ENCODE measurements at regions not wholly inside any gene's neighbourhood (a gene's known extent, or its start where the extent isn't known, plus 50 kb on each side); places are given as distances from the start of the nearest gene placed in this dataset.

DNA sequence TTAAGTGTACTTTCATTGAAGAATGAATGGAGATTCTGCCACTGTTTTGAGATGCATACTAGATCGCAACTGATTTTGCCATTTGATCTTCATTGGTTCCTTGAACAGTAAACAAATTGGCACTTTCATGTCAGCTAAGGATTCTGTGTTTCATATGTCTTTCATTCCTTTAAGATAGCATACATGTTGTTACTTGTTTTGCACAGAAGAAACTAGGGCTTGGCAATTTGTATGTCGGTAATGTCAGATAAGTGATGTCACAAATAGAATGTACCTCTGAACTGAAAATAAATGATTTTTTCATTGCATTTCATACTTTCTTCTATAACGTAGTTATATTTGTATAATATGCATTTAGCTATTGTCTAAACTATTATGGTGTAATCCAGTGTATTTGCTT, 73.2 kb upstream of the TENM3 start:
- no peaks in the 10 kb centered on the region for H3K36me3 ChIP-seq
- no peak overlapping the region for H3K27ac ChIP-seq
- H3K4me1 ChIP-seq, result no peaks in the 10 kb centered on the region
- ATAC-seq (no peak), DNase-seq (no peak)
- H3K9me3 ChIP-seq, result no peaks in the 10 kb centered on the region
- H3K27me3 ChIP-seq, result peaks cover 0 to 3% (median 0%) of the 10 kb centered on the region in 9 donors
- intact Hi-C loops (cut with DNase I), result no loop called here
- no peak for TF ChIP-seq POLR2A (IDR thresholded peaks at IDR 0.05)
- TF ChIP-seq, protein P1, sequence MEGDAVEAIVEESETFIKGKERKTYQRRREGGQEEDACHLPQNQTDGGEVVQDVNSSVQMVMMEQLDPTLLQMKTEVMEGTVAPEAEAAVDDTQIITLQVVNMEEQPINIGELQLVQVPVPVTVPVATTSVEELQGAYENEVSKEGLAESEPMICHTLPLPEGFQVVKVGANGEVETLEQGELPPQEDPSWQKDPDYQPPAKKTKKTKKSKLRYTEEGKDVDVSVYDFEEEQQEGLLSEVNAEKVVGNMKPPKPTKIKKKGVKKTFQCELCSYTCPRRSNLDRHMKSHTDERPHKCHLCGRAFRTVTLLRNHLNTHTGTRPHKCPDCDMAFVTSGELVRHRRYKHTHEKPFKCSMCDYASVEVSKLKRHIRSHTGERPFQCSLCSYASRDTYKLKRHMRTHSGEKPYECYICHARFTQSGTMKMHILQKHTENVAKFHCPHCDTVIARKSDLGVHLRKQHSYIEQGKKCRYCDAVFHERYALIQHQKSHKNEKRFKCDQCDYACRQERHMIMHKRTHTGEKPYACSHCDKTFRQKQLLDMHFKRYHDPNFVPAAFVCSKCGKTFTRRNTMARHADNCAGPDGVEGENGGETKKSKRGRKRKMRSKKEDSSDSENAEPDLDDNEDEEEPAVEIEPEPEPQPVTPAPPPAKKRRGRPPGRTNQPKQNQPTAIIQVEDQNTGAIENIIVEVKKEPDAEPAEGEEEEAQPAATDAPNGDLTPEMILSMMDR (IDR thresholded peaks at IDR 0.05), result no peak
- H3K4me3 ChIP-seq, result no peak overlapping the region
- WGBS, 4 donors, result 86 to 88% (median 87%) methylated on average over 3 of the region's 3 CpGs

GRCh38 chr4:182170417-182170935, 72.7 kb upstream of the TENM3 start:
- Histone ChIP-seq H3K36me3 (no peaks in the 10 kb centered on the region), H3K4me1 (no peaks in the 10 kb centered on the region), H3K27ac (no peak overlapping the region), H3K4me3 (no peak overlapping the region), H3K9me3 (no peaks in the 10 kb centered on the region), H3K27me3 (peaks cover 0 to 3% (median 0%) of the 10 kb centered on the region in 9 donors)
- DNase-seq (no peak), ATAC-seq (no peak)
- 86 to 94% (median 91%) methylated on average over 3 of the region's 3 CpGs for WGBS, 4 donors
- TF ChIP-seq POLR2A (IDR thresholded peaks at IDR 0.05), result no peak
- TF ChIP-seq, protein P1 (IDR thresholded peaks at IDR 0.05), result no peak
- intact Hi-C loops (cut with DNase I), result no loop called here

DNA sequence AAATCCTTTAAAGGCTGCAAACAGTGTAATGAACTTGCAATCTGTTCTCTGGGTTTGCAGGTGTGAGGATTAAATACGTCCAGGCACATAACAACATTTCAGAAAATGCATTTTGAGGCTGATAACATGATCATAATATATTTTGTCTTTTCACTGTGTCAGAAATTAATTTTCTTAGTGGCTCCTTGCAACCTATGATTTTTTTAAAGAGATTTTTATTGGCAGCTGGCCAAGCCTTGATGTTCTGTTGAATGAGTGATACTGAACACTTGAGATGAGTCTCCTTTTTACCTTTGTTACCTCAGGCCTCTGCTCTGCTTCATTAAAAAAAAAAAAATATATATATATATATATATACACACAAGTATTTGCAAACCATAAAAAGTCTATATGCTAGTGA, 68.2 kb upstream of the TENM3 start:
- TF ChIP-seq, protein P1 (IDR thresholded peaks at IDR 0.05), result no peak
- TF ChIP-seq POLR2A (IDR thresholded peaks at IDR 0.05), result no peak
- ATAC-seq (no peak), DNase-seq (no peak)
- no peak overlapping the region for H3K4me3 ChIP-seq
- no peaks in the 10 kb centered on the region for H3K9me3 ChIP-seq
- no peaks in the 10 kb centered on the region for H3K4me1 ChIP-seq
- H3K27me3 ChIP-seq, result peaks cover 0 to 3% (median 0%) of the 10 kb centered on the region in 9 donors
- H3K27ac ChIP-seq, result no peak overlapping the region
- 73 to 89% (median 84%) methylated on average over 1 of the region's 1 CpG for WGBS, 4 donors
- no peaks in the 10 kb centered on the region for H3K36me3 ChIP-seq
- intact Hi-C loops (cut with DNase I), result no loop called here

- peaks cover 0 to 3% (median 0%) of the 10 kb centered on the region in 9 donors for H3K27me3 ChIP-seq
- 84 to 92% (median 85%) methylated on average over 19 of the region's 19 CpGs for WGBS, 4 donors
- H3K36me3 ChIP-seq, result no peaks in the 10 kb centered on the region
- ATAC-seq (no peak), DNase-seq (no peak)
- H3K4me3 ChIP-seq, result no peak overlapping the region
- no peaks in the 10 kb centered on the region for H3K4me1 ChIP-seq
- no peaks in the 10 kb centered on the region for H3K9me3 ChIP-seq
- intact Hi-C loops (cut with DNase I), result no loop called here
- no peak for TF ChIP-seq POLR2A (IDR thresholded peaks at IDR 0.05)
- TF ChIP-seq, protein P1 (IDR thresholded peaks at IDR 0.05), result no peak
- no peak overlapping the region for H3K27ac ChIP-seq
These were observed 67.2 kb upstream of the TENM3 start for GRCh38 chr4:182175788-182176519.

All from heart left ventricle (tissue), 16 donors.